HepG2 (cell line): ENCODE measurements at regions not wholly inside any gene's neighbourhood (a gene's known extent, or its start where the extent isn't known, plus 50 kb on each side); places are given as distances from the start of the nearest gene placed in this dataset.

Source experiments
- ATAC-seq: fragments of 200-7000 bp; cut with Tn5 transposase; 3 replicates; pipeline ENCODE4 v1.9.1; 2020; ENCODE audit warnings: mild to moderate bottlenecking, moderate library complexity
- BruUV-seq: library from RNA; stranded (reverse); fragments of 400-500 nt; replicated peaks from 2 replicates; lab custom pipeline; 2021; lab: Mats Ljungman, UMichigan
- CTCF ChIA-PET: fragments of 300-600 bp; formaldehyde crosslinking; extraction: SDS; loops from one replicate; lab custom pipeline; 2021; ENCODE audit warnings: low total read pairs, inconsistent platforms, low intra/inter-chr PET ratio; lab: Yijun Ruan, JAX
- POLR2A ChIA-PET: fragments of 350-600 bp; sonication (Branson Sonifier 250); formaldehyde crosslinking; loops from one replicate; lab custom pipeline; 2020; ENCODE audit warnings: antibody characterized with exemption, inconsistent platforms; lab: Yijun Ruan, JAX
- DNase-seq: peaks from one replicate; pipeline ENCODE4 v3.0.0-alpha.2; 2015; ENCODE audit warnings: low spot score
- FAIRE-seq: peaks from 3 replicates; lab custom pipeline; 2011; peaks lifted over from hg19 to GRCh38; lab: Jason Lieb, UNC
- H2AFZ ChIP-seq: one replicate; pipeline ENCODE4 v1.6.1; 2011; ENCODE audit warnings: low read length, inconsistent platforms
- H3K27ac ChIP-seq: fragments of 300-600 bp; 3 replicates; pipeline ENCODE4 v1.8.0; 2011; ENCODE audit warnings: mixed run types, mild to moderate bottlenecking, mixed read lengths, low read length, inconsistent platforms; ENCODE audit not compliant: insufficient read depth; ENCODE audit errors: extremely low read length
- H3K27me3 ChIP-seq, 2 experiments: fragments of 200-600 bp in 1 of 2; 2 replicates in 1 of 2; 3 replicates in 1 of 2; pipeline versions ENCODE4 v1.6.0 to v1.8.0; 2011; ENCODE audit warnings: low read length in 2 of 2, mild to moderate bottlenecking in 2 of 2, moderate library complexity in 2 of 2, inconsistent platforms in 1 of 2; ENCODE audit not compliant: insufficient read depth in 2 of 2, control insufficient read depth in 1 of 2
- H3K36me3 ChIP-seq, 2 experiments: fragments of 200-600 bp in 1 of 2; replicated peaks in 1 of 2; 2 replicates in 1 of 2; 3 replicates in 1 of 2; pipeline versions ENCODE4 v1.5.1 to v1.8.0; 2011; ENCODE audit warnings: low read length in 2 of 2, inconsistent platforms in 1 of 2; ENCODE audit not compliant: insufficient read depth in 2 of 2, control insufficient read depth in 1 of 2
- H3K4me1 ChIP-seq: 2 replicates; pipeline ENCODE4 v1.5.1; 2012; ENCODE audit warnings: low read length, inconsistent platforms; ENCODE audit not compliant: insufficient read depth
- H3K4me2 ChIP-seq: 2 replicates; pipeline ENCODE4 v1.6.0; 2011; ENCODE audit warnings: low read depth, low read length, inconsistent platforms
- H3K4me3 ChIP-seq, 3 experiments: fragments of 200-600 bp in 1 of 3; sonication (generic), shearing (Covaris generic) in 1 of 3; replicated peaks in 1 of 3; 2 replicates each; pipeline ENCODE4 v1.5.1; 2011 to 2016; ENCODE audit warnings: low read length in 3 of 3, inconsistent platforms in 2 of 3, low read depth in 2 of 3, mild to moderate bottlenecking in 2 of 3, control low read depth in 1 of 3, mixed read lengths in 1 of 3; ENCODE audit not compliant: insufficient read depth in 1 of 3
- H3K79me2 ChIP-seq: one replicate; pipeline ENCODE4 v1.6.1; 2011; ENCODE audit warnings: low read length, inconsistent platforms; ENCODE audit not compliant: insufficient read depth
- H3K9ac ChIP-seq: 2 replicates; pipeline ENCODE4 v1.6.0; 2011; ENCODE audit warnings: mild to moderate bottlenecking, low read depth, low read length, inconsistent platforms; ENCODE audit not compliant: insufficient read depth
- H3K9me3 ChIP-seq: 2 replicates; pipeline ENCODE4 v1.5.1; 2012; ENCODE audit warnings: mild to moderate bottlenecking, low read length
- H4K20me1 ChIP-seq: 2 replicates; pipeline ENCODE4 v1.6.0; 2011; ENCODE audit warnings: inconsistent platforms, mild to moderate bottlenecking, low read length, moderate library complexity; ENCODE audit not compliant: insufficient read depth
- RERE ChIP-seq: IDR thresholded peaks from 2 replicates; pipeline ENCODE4 v1.6.1; 2016; ENCODE audit warnings: low read depth, missing genetic modification reagents, missing compliant biosample characterization
- TBX3 ChIP-seq: fragments of 450-650 bp; IDR thresholded peaks from 2 replicates; pipeline ENCODE4 v1.6.1; 2017; ENCODE audit warnings: antibody characterized with exemption, mild to moderate bottlenecking, inconsistent platforms, borderline replicate concordance
- WGBS: methylation state at CpG from one replicate; pipeline ENCODE4 v1.1.6; 2017; ENCODE audit warnings: low lambda C conversion rate; 5-methylcytosine and 5-hydroxymethylcytosine counted together
- in situ Hi-C: cut with HindIII; loops from 2 replicates; pipeline ENCODE4 v1.10.0; 2017; ENCODE audit warnings: low pct_unique_long_range_greater_than_20kb; ENCODE audit not compliant: extremely low pct_ligation_motif_present
- intact Hi-C: fragments of 100-400 bp; cut with micrococcal nuclease; formaldehyde crosslinking; loops from one replicate; pipeline ENCODE4 v1.10.0; 2022; ENCODE audit not compliant: unreplicated experiment

DNA sequence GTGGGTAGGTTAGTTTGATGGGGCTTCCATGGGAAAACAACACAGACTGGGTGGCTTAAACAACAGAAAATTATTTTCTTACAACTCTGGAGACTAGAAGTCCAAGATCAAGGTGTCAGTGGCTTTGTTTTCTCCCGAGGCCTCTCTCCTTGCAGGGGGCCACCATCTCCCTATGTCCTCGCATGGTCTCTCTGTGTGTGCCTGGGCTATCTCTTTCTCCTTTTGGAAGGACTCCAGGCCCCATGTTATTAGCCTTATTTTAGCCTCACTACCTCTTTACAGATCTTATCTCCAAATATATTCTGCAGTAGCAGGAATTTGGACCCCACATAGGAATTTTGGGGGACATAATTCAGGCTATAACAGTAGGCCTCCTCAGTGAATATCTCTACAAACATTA, 372.7 kb upstream of the FAT3 start:
- ChIA-PET POLR2A (no interaction called here), CTCF (no interaction called here)
- Histone ChIP-seq H3K36me3 (no peaks in the 10 kb centered on the region), H3K9ac (no peak overlapping the region), H3K4me1 (no peaks in the 10 kb centered on the region), H3K27ac (no peak overlapping the region), H3K4me2 (no peak overlapping the region), H3K9me3 (peaks cover 17% of the 10 kb centered on the region), H3K79me2 (no peaks in the 10 kb centered on the region), H3K27me3 (no peaks in the 10 kb centered on the region), H2AFZ (no peak overlapping the region), H3K4me3 (no peak overlapping the region), H4K20me1 (no peaks in the 10 kb centered on the region)
- no TSS peak for BruUV-seq
- DNase-seq (no peak), ATAC-seq (no peak), FAIRE-seq (no peak)
- intact Hi-C loops (no loop called here), in situ Hi-C loops (no loop called here)
- TF ChIP-seq RERE (CRISPR knock-in tag) = no peak
- no peak for TF ChIP-seq TBX3
- WGBS = 0% methylated on average over 2 of the region's 2 CpGs
